Thyroid gland (tissue), 4 donors: ENCODE measurements at regions not wholly inside any gene's neighbourhood (a gene's known extent, or its start where the extent isn't known, plus 50 kb on each side); places are given as distances from the start of the nearest gene placed in this dataset. TPM values are rescaled to one million over a fixed set of nuclear protein-coding genes. Genes with fewer than 3 reads are reported as not detected.

ENCODE experiments used
- DNase-seq, 2 donors: peaks; one replicate each; pipeline ENCODE4 v3.0.0-alpha.2; 2019
- H3K27ac ChIP-seq, 3 donors: fragments of 200-600 bp; sonication (generic); 1 replicate in 2 of 3; 2 replicates in 1 of 3; pipeline ENCODE4 v1.5.1; 2016 to 2019; ENCODE audit warnings: mild to moderate bottlenecking in 1 of 3, moderate library complexity in 1 of 3
- H3K27me3 ChIP-seq: fragments of 200-600 bp; sonication (generic); one replicate; pipeline ENCODE4 v1.5.1; 2019
- H3K36me3 ChIP-seq, 2 donors: fragments of 200-600 bp; sonication (generic); one replicate each; pipeline ENCODE4 v1.5.1; 2016 to 2019
- H3K4me1 ChIP-seq, 2 donors: fragments of 200-600 bp; sonication (generic); one replicate each; pipeline ENCODE4 v1.5.1; 2017 to 2019
- H3K4me3 ChIP-seq, 3 donors: fragments of 200-600 bp; sonication (generic); replicated peaks in 1 of 3; 1 replicate in 2 of 3; 2 replicates in 1 of 3; pipeline ENCODE4 v1.5.1; 2016; ENCODE audit warnings: mild to moderate bottlenecking in 1 of 3
- H3K9me3 ChIP-seq: fragments of 200-600 bp; sonication (generic); one replicate; pipeline ENCODE4 v1.5.1; 2017
- POLR2A ChIP-seq, 2 donors: fragments of 450-650 bp; IDR thresholded peaks; one replicate each; pipeline ENCODE4 v1.6.1; 2017; ENCODE audit warnings: antibody characterized with exemption in 2 of 2, mild to moderate bottlenecking in 2 of 2, moderate library complexity in 1 of 2
- WGBS, 2 donors: methylation state at CpG; one replicate each; pipeline ENCODE4 v1.1.5; 2017; 5-methylcytosine and 5-hydroxymethylcytosine counted together
- intact Hi-C: fragments of 100-400 bp; cut with DNase I; formaldehyde crosslinking; loops from one replicate; pipeline ENCODE4 v1.15.1; 2023
- small RNA-seq: library from RNA; depleted of rRNA; stranded (forward); fragments of <200 nt; gene quantifications from one replicate; pipeline ENCODE3, GENCODE V24; 2016
- TF ChIP-seq, protein P1 (sequence below), 6 experiments: fragments of 200-600 bp in 3 of 6; fragments of 450-650 bp in 3 of 6; sonication (generic) in 3 of 6; IDR thresholded peaks; one replicate each; pipeline ENCODE4 v1.5.1; 2016 to 2019; ENCODE audit warnings: antibody characterized with exemption in 6 of 6, mild to moderate bottlenecking in 2 of 6, inconsistent platforms in 1 of 6, moderate library complexity in 1 of 6

DNA sequence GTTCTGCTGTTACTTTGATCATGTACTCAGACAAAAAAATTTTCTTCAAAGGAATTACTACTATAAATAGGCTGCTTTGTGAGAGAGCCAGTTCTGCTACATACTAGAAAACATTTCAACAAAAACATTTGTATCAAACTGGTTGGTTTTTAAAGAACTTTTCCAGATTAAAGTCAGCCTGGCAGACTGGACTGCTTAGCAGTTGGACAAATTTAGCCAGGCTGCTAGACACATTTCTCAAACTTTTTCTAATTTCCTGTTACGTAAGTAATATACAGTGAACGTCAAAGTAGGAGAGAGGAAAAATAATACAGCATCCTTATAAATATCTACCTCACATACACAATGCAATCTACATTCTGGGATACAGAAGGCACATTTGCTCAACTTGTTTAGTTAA lies 109.5 kb downstream of the SP3 start:
- 27 to 28% methylated on average over 2 of the region's 2 CpGs for WGBS, 2 donors

More for the DNA sequence above, 109.5 kb downstream of the SP3 start:
- intact Hi-C loops: no loop called here
- no peak for TF ChIP-seq POLR2A (IDR thresholded peaks at IDR 0.05)
- TF ChIP-seq, protein P1, sequence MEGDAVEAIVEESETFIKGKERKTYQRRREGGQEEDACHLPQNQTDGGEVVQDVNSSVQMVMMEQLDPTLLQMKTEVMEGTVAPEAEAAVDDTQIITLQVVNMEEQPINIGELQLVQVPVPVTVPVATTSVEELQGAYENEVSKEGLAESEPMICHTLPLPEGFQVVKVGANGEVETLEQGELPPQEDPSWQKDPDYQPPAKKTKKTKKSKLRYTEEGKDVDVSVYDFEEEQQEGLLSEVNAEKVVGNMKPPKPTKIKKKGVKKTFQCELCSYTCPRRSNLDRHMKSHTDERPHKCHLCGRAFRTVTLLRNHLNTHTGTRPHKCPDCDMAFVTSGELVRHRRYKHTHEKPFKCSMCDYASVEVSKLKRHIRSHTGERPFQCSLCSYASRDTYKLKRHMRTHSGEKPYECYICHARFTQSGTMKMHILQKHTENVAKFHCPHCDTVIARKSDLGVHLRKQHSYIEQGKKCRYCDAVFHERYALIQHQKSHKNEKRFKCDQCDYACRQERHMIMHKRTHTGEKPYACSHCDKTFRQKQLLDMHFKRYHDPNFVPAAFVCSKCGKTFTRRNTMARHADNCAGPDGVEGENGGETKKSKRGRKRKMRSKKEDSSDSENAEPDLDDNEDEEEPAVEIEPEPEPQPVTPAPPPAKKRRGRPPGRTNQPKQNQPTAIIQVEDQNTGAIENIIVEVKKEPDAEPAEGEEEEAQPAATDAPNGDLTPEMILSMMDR (IDR thresholded peaks at IDR 0.05): no peak
- peak overlapping the region; percentile 31 to 77 (median 63) for H3K27ac ChIP-seq
- no peak for DNase-seq
- no peaks in the 10 kb centered on the region for H3K36me3 ChIP-seq
- peaks cover 45 to 61% of the 10 kb centered on the region in 2 donors for H3K4me1 ChIP-seq
- no peaks in the 10 kb centered on the region for H3K27me3 ChIP-seq
- no peaks in the 10 kb centered on the region for H3K9me3 ChIP-seq
- no peak overlapping the region for H3K4me3 ChIP-seq

Small RNA genes in the stretch of these regions (small RNA-seq; reads per million reads assigned to genes)
- gene AC013410.2: not detected
